Esophagus muscularis mucosa (tissue), 3 donors: ENCODE measurements at regions not wholly inside any gene's neighbourhood (a gene's known extent, or its start where the extent isn't known, plus 50 kb on each side); places are given as distances from the start of the nearest gene placed in this dataset.
"Not testable (repeated sequence)": the region's sequence is repeated elsewhere in the genome, so short reads cannot be mapped to it uniquely, and the experiment has no call there.

Experiments
- CTCF ChIP-seq, 3 experiments: fragments of 200-600 bp in 2 of 3; fragments of 450-650 bp in 1 of 3; sonication (generic) in 2 of 3; IDR thresholded peaks; one replicate each; pipeline ENCODE4 v1.5.1; 2017 to 2019; ENCODE audit warnings: antibody characterized with exemption in 3 of 3, mild to moderate bottlenecking in 2 of 3, moderate library complexity in 1 of 3
- POLR2A ChIP-seq: fragments of 450-650 bp; IDR thresholded peaks from one replicate; pipeline ENCODE4 v1.6.1; 2017; ENCODE audit warnings: antibody characterized with exemption, moderate library complexity, mild to moderate bottlenecking, low read depth
- POLR2AphosphoS5 ChIP-seq, 2 donors: sonication (generic); formaldehyde crosslinking; IDR thresholded peaks; one replicate each; pipeline ENCODE4 v1.6.1; 2017; ENCODE audit warnings: antibody characterized with exemption in 2 of 2

- TF ChIP-seq POLR2AphosphoS5 (IDR thresholded peaks at IDR 0.05); CTCF (IDR thresholded peaks at IDR 0.05); POLR2A: not testable (repeated sequence)
These were observed 129.0 kb upstream of the HMGN3 start for GRCh38 chr6:79363441-79363840.
